ENCODE measurements at regions not wholly inside any gene's neighbourhood (a gene's known extent, or its start where the extent isn't known, plus 50 kb on each side); places are given as distances from the start of the nearest gene placed in this dataset.

GRCh38 chr13:70469077-70469476 is 360.8 kb upstream of the KLHL1 start:
- no peak for DNase-seq

DNA sequence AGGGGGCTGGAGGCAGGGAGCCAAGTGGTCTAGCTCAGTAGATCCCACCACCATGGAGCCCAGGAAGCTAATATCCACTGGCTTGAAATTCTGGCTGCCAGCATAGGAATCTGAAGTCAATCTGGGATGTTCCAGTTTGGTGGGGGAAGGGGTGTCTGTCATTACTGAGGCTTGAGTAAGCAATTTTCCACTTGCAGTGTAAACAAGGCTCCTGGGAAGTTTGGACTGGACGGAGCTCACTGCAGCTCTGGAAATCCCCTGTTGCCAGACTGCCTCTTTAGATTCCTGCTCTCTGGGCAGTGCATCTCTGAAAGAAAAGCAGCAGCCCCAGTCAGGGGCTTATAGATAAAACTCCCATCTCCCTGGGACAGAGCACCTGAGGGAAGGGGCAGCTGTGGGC is 349.2 kb upstream of the KLHL1 start:
- DNase-seq, result no peak

DNA sequence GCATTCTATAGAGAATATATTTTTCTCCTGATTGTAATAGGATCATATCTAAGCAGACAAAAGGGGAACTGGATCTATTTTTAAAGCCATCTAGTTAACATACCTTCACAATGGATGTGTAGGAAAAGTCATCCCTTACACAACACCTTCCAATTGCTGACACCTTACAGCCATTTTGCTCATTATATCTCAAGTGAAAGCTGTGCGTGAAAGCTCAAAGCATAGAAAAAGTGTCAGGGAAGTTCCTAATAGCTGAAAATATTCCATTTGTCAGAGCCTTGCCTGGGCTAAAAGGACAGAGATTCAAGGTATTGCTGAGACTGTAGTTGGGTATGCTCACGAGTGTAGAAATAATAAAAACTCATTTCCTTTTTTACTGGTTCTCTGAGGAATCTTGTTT is 340.6 kb upstream of the KLHL1 start:
- DNase-seq, result no peak

GRCh38 chr13:70432276-70432805 is 324.1 kb upstream of the KLHL1 start:
- DNase-seq, result no peak

DNA sequence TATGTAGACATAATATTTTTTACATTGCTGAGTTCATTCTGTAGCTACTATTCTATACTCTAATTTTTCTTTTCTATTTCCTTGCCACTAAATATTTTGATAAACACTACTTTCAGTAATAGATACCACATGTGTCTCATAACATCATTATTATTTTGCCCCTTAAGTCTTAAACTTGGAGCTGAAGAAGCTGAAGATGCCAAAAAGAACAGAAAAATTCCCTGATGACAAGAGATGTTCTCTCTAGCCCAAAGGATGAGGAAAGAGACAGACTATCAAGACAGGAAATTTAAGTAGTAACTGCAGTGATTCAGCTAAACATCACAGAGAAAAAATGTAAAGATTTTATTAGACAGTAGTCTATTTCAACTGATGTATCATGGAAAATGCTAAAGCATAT is 322.0 kb upstream of the KLHL1 start:
- no peak for DNase-seq

- no peak for DNase-seq
These were observed 316.7 kb upstream of the KLHL1 start for GRCh38 chr13:70424928-70425327.

DNA sequence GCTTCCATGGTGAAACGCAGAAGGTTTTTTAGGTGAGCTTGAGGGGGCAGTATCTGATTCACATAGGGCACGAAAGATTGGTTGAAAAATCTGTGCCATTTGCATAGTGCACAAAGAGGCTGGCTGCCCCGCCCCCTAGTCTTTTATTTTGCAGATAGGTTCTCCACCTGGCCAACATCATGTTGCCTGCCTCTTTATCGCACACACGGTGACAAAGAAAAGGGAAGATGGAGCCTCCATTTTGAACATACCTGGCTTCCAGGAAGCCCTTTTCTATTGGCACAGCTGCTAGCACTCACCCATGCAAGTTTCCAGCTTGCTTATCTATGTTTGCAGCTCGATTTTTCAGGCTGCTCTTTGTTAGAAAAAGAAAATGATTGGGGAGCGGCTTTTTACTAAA is 316.2 kb upstream of the KLHL1 start:
- DNase-seq, result no peak

- DNase-seq, result no peak
These were observed 306.9 kb upstream of the KLHL1 start for GRCh38 chr13:70415136-70415535.

GRCh38 chr13:70408865-70409264 is 300.6 kb upstream of the KLHL1 start:
- DNase-seq, result no peak

DNA sequence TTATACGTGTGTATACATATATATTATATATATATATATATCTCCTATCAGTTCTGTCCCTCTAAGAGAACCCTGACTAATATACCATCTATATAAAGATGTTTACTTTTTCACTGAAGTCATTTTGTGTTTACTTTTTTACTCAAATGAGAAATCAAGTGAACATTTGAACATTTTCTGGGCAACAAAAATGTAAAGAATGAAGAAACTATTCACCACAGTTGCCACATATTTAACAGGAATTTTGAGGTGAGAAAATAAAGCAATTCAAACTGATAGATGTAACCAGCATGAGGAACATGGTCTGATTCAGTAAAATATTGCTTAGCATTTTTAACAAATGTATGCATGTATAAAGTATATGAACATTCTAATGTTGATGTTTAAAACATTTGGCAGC is 299.2 kb upstream of the KLHL1 start:
- DNase-seq, result no peak

- no peak for DNase-seq
These were observed 297.0 kb upstream of the KLHL1 start for GRCh38 chr13:70405266-70405665.

DNA sequence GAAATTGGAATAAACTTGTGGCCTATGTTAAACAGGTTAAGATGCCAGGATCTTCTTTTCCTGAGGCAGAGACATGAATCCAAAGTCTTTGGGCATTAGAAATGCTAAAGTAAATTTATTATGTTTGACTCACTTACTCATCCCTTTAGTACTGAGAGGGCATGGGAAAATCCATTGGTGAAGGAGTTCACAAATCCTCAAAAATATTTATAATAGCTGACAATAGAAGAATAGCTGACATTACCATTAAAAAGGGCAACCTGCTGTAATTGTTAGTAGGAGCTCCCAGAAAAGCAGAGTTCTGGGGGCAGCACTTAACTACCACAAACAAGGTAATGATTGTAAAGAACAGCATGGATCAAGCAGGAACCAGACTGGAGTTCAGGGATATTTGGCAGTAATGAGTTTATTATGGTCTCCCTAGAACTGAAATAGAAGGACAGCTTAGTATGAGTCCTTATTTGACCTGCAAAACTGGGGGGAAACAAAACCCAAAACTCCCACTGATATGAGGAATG is 285.8 kb upstream of the KLHL1 start:
- no peak for DNase-seq

DNA sequence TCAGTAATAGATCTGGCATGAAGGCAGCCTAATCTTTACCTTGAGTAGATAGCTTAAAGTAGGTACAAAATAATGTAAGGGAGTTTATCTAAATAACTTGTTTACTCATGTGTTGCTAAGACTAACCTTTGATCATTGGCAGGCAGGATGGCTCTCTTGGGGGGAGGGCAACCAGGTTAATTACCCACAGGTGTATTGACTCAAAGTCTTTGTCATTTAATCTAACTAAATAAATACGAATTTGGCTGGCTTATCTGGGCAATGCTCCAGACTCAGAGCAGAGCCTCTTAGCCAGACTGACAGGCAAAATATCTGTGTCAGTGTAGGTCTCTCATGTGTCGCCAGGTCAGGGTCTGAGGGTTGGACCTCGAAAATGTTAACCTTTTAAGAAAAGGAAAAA is 283.4 kb upstream of the KLHL1 start:
- DNase-seq, result no peak

DNA sequence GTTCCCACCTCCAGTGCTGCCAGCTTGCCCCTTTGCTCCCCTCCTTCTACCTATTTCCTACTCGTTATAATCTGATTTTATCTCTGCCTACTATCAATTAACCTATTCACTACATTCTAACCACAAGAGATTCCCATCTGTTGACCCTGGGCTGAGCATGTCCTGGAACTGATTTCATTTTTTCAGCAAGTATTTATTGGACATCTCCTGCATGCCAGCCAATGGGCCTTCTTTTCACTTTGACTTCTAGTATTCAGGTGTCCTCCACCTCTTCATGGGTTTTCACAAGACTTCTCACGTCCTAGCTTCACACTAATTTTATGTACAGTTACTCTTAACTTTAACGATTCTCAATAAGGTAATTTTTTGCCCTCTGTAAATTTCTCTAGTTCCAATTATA is 282.7 kb upstream of the KLHL1 start:
- no peak for DNase-seq

DNA sequence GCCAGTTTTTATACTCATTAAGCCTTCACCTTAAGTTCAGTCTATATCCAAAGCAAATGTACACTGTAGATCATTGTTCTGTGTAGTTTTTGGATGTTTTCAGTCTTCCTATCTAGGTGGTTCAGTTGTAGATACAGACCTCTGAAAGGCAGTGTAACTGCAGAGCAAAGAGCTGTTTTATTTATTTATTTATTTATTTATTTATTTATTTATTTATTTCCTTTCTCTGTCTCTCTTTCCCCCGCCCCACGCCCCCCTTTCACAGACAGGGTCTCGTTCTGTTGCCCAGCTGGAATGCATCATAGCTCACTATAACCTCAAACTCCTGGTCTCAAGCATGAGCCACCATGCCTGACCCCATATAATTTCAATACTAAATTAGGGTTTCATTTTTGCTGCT is 281.8 kb upstream of the KLHL1 start:
- DNase-seq, result no peak

- no peak for DNase-seq
These were observed 280.7 kb upstream of the KLHL1 start for GRCh38 chr13:70388935-70389334.

- DNase-seq, result no peak
These were observed 278.7 kb upstream of the KLHL1 start for GRCh38 chr13:70386919-70387318.

- no peak for DNase-seq
These were observed 277.6 kb upstream of the KLHL1 start for GRCh38 chr13:70385852-70386251.

GRCh38 chr13:70384156-70384555 is 275.9 kb upstream of the KLHL1 start:
- no peak for DNase-seq

GRCh38 chr13:70380809-70381208 is 272.6 kb upstream of the KLHL1 start:
- DNase-seq, result no peak

- no peak for DNase-seq
These were observed 267.5 kb upstream of the KLHL1 start for GRCh38 chr13:70375718-70376117.

GRCh38 chr13:70370924-70371323 is 262.7 kb upstream of the KLHL1 start:
- DNase-seq, result no peak

DNA sequence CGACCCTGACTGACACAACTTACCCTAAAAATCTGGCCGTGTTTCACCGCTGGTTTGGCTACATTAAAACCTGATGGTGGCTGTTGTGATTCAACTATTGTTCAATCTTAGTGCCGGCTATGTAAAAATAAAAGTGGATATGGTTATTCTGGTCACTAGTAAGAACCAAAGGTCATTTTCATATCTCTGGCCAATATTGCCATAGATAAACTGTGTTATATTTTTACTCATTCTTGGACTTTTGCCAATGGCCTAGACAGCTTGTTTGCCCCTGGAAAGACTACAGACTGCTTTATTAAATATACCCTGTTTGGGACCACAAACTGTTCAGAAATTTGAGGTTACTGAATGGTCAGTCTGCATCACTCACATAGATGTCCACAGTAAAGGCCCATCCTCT is 258.5 kb upstream of the KLHL1 start:
- no peak for DNase-seq

- no peak for DNase-seq
These were observed 255.7 kb upstream of the KLHL1 start for GRCh38 chr13:70363991-70364390.

- DNase-seq, result no peak
These were observed 254.7 kb upstream of the KLHL1 start for GRCh38 chr13:70362820-70363570.

Data from GDM1 (cell line).